ENCODE measurements at regions not wholly inside any gene's neighbourhood (a gene's known extent, or its start where the extent isn't known, plus 50 kb on each side); places are given as distances from the start of the nearest gene placed in this dataset.

- H3K27ac ChIP-seq (ENCODE audit: low read depth, low read length), result no peak overlapping the region
- 87 to 91% (median 90%) methylated on average over 1 of the region's 1 CpG for WGBS, 3 donors
These were observed 66.6 kb upstream of the FTH1 start for GRCh38 chr11:62034036-62034338.

GRCh38 chr11:62033191-62034035, 66.0 kb upstream of the FTH1 start:
- whole genome bisulfite sequencing, 3 donors, result 71 to 86% (median 76%) methylated on average over 12 of the region's 12 CpGs
- no peak overlapping the region for H3K27ac ChIP-seq (ENCODE audit: low read depth, low read length)

DNA sequence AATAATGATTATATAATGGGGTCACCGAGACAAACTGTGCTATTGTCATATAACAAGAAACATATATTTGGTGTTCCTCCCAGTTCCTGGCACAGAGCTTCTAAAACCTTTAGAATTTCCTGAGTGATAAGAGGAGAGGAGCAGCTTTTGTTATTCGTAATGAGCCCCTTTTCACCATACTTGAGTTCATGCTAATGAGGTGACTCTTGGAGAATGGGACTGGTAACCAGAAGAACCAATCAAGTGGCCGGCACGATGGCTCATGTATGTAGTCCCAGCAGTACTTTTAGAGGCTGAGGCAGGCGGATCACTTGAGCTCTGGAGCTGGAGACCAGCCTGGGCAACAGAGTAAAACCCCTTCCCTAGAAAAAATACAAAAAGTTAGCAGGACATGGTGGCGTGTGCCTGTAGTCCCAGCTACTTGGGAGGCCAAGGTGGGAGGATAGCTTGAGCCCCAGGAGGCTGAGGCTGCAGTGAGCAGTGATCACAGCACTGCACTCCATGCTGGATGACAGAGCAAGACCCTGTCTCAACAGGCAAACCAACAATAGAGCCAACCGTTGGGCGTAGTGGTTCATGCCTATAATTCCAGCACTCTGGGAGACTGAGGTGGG, 62.7 kb upstream of the FTH1 start:
- WGBS, 3 donors, result 85 to 87% (median 86%) methylated on average over 8 of the region's 8 CpGs
- H3K27ac ChIP-seq (ENCODE audit: low read depth, low read length), result no peak overlapping the region

DNA sequence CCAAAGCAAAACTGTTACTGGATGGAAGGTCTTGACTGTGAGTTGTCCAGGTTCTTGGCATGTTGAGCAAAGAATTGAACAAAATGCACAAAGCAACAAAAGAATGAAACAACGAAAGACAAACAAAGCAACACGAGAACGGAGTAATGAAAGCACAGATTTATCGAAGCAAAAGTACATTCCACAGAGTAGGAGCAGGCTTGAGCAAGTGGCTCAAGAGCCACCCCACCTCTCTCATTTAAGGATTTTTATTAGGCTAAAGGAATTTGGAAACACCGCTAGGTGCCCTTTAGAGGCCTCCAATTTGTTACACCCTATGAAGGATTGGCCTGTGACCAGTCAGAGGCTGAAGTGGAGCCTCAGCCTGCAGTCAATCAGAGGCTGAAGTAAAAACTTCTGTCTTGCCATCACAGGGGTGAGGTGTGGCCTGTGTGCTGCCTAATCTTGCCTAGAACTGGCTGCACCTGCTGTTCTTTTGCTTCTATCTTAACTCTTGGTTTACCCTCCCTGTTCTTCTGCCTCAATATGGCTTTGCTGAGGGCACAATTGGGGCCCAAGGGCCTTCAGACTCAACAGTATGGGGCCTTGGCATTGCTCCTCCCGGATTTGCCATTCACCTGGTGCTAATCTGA, 59.4 kb upstream of the FTH1 start:
- 85 to 96% (median 96%) methylated on average over 6 of the region's 6 CpGs for WGBS, 3 donors
- no peak overlapping the region for H3K27ac ChIP-seq (ENCODE audit: low read depth, low read length)

DNA sequence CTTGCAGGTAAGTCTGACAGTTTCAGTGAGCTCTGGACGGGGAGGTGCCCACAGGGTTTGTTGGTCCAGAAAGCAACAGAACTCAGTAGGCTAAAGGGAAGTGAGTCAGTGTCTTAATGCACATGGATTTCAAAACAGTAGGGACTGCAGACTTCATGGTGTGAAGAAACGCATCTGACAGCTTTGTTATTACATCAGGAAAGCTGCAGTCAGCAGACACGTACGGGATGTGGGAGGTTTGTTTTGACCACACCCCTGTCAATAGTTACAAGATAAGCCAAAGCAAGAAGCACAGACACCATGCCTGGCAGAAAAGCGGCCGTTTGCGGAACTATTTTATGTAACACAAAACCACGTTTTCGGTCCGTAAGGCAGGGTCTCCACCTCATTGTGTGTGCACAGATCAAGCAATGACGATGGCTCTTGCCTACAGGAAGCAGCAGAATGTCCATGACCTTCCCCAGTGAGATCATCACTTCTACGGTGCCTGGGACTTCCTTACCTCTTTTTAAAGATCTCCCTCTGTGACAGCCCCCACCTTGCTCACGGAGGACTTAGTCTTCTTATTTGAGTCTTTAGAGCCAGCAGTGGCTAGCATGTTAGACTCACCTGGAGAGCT, 58.2 kb upstream of the FTH1 start:
- peak overlapping the region; percentile 86 for H3K27ac ChIP-seq (ENCODE audit: low read depth, low read length)
- 10 to 35% (median 17%) methylated on average over 13 of the region's 13 CpGs for WGBS, 3 donors

DNA sequence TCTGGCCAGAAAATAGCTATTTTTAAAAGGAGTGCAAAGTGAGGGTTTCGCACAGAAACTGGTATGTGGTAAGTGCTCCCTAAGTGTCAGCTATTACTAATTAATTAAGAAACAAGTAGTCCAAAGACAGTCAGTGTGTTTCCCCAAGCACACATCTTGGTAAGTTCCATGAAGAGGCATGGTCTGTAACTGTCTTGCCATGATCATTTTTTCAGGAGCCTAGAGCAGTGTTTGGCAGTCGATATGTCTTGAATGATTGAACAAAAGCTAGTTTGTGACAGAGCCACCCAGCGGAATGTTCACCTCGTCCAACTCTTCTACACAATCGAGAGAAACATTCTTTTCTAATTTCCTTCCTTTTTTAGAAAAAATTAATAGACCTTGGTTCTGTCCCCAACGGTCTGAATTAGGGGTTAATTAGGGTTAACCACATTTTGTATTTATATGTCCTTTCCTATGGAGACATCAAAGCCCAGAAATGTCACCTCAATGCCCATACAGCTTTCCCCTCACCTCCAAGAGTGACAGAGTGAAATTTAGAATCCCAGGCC, 57.6 kb upstream of the FTH1 start:
- 37 to 57% (median 39%) methylated on average over 6 of the region's 6 CpGs for WGBS, 3 donors
- H3K27ac ChIP-seq (ENCODE audit: low read depth, low read length), result peak overlapping the region; percentile 86

DNA sequence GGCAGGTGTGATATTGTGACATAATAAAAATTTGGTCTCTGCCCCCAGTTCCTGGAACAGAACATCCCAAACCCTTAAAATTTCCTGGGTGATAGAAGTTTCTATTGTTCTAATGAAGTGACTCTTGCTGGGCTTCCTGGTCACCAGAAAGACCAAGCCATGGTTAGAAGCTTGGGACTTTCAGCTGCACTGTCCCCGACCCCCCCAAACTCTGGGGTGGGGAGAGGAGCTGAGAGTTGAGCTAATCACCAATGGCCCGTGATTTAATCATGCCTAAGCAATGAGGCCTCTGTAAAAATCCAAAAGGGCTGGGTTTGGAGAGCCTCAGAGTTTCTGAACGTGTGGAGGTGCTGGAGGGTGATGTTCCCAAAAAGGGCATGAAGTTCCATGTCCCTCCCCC, 54.8 kb upstream of the FTH1 start:
- no peak overlapping the region for H3K27ac ChIP-seq (ENCODE audit: low read depth, low read length)
- 59 to 80% (median 73%) methylated on average over 3 of the region's 3 CpGs for WGBS, 3 donors

GRCh38 chr11:62020661-62021060, 53.2 kb upstream of the FTH1 start:
- WGBS, 3 donors, result 63 to 92% (median 67%) methylated on average over 3 of the region's 3 CpGs
- no peak overlapping the region for H3K27ac ChIP-seq (ENCODE audit: low read depth, low read length)

- no peak overlapping the region for H3K27ac ChIP-seq (ENCODE audit: low read depth, low read length)
- WGBS, 3 donors, result 96 to 97% (median 96%) methylated on average over 2 of the region's 2 CpGs
These were observed 51.7 kb upstream of the FTH1 start for GRCh38 chr11:62018981-62019664.

- H3K27ac ChIP-seq (ENCODE audit: low read depth, low read length), result no peak overlapping the region
- WGBS, 3 donors, result 88 to 90% (median 90%) methylated on average over 15 of the region's 15 CpGs
These were observed 50.6 kb upstream of the FTH1 start for GRCh38 chr11:62017878-62018655.
